GM21717 (cell line): ENCODE measurements at regions not wholly inside any gene's neighbourhood (a gene's known extent, or its start where the extent isn't known, plus 50 kb on each side); places are given as distances from the start of the nearest gene placed in this dataset.

ENCODE experiments used
- ATAC-seq: cut with Tn5 transposase; IDR thresholded peaks from one replicate; pipeline ENCODE4 v1.9.1; 2021; ENCODE audit warnings: mild to moderate bottlenecking, moderate library complexity; ENCODE audit not compliant: unreplicated experiment

GRCh38 chr3:110767838-110768237 lies 303.8 kb upstream of the NECTIN3 start:
- peak; percentile 91 for ATAC-seq

GRCh38 chr3:110773413-110773954 lies 298.1 kb upstream of the NECTIN3 start:
- no peak for ATAC-seq

GRCh38 chr3:110774496-110775265 lies 296.9 kb upstream of the NECTIN3 start:
- ATAC-seq, result no peak

- no peak for ATAC-seq
These were observed 292.0 kb upstream of the NECTIN3 start for GRCh38 chr3:110779581-110779980.

- no peak for ATAC-seq
These were observed 288.1 kb upstream of the NECTIN3 start for GRCh38 chr3:110783541-110783940.

GRCh38 chr3:110788794-110789193 lies 282.8 kb upstream of the NECTIN3 start:
- ATAC-seq, result no peak

- no peak for ATAC-seq
These were observed 282.3 kb upstream of the NECTIN3 start for GRCh38 chr3:110789315-110789714.

- no peak for ATAC-seq
These were observed 281.0 kb upstream of the NECTIN3 start for GRCh38 chr3:110790631-110791030.

- no peak for ATAC-seq
These were observed 279.5 kb upstream of the NECTIN3 start for GRCh38 chr3:110791995-110792686.

- ATAC-seq, result no peak
These were observed 278.0 kb upstream of the NECTIN3 start for GRCh38 chr3:110793611-110794010.

GRCh38 chr3:110795163-110795562 lies 276.5 kb upstream of the NECTIN3 start:
- ATAC-seq, result no peak

GRCh38 chr3:110799271-110799670 lies 272.3 kb upstream of the NECTIN3 start:
- no peak for ATAC-seq

GRCh38 chr3:110804856-110805255 lies 266.8 kb upstream of the NECTIN3 start:
- no peak for ATAC-seq

- ATAC-seq, result no peak
These were observed 264.7 kb upstream of the NECTIN3 start for GRCh38 chr3:110806924-110807323.

GRCh38 chr3:110808630-110809029 lies 263.0 kb upstream of the NECTIN3 start:
- no peak for ATAC-seq

GRCh38 chr3:110810356-110810755 lies 261.3 kb upstream of the NECTIN3 start:
- ATAC-seq, result no peak

- no peak for ATAC-seq
These were observed 260.6 kb upstream of the NECTIN3 start for GRCh38 chr3:110811050-110811449.

- ATAC-seq, result no peak
These were observed 258.1 kb upstream of the NECTIN3 start for GRCh38 chr3:110813541-110813940.

GRCh38 chr3:110814170-110815007 lies 257.2 kb upstream of the NECTIN3 start:
- ATAC-seq, result peak; percentile 85

GRCh38 chr3:110815008-110815583 lies 256.5 kb upstream of the NECTIN3 start:
- ATAC-seq, result no peak

- peak; percentile 48 for ATAC-seq
These were observed 255.6 kb upstream of the NECTIN3 start for GRCh38 chr3:110816008-110816407.
